Left ventricle myocardium inferior (tissue), 1 donor: ENCODE measurements at regions not wholly inside any gene's neighbourhood (a gene's known extent, or its start where the extent isn't known, plus 50 kb on each side); places are given as distances from the start of the nearest gene placed in this dataset.

Source experiments
- DNase-seq: peaks from one replicate; pipeline ENCODE4 v3.0.0-alpha.2; 2020
- H3K27ac ChIP-seq: fragments of 200-600 bp; replicated peaks from 2 replicates; pipeline ENCODE4 v1.8.0; 2021
- H3K27me3 ChIP-seq: fragments of 200-600 bp; 2 replicates; pipeline ENCODE4 v1.8.0; 2021; ENCODE audit warnings: low read depth
- H3K36me3 ChIP-seq: fragments of 200-600 bp; 2 replicates; pipeline ENCODE4 v1.8.0; 2021
- H3K4me1 ChIP-seq: fragments of 200-600 bp; 2 replicates; pipeline ENCODE4 v1.8.0; 2021
- H3K4me3 ChIP-seq: fragments of 200-600 bp; 2 replicates; pipeline ENCODE4 v1.8.0; 2021; ENCODE audit warnings: mild to moderate bottlenecking, moderate library complexity
- H3K9me3 ChIP-seq: fragments of 200-600 bp; replicated peaks from 2 replicates; pipeline ENCODE4 v1.8.0; 2021
- intact Hi-C: fragments of 100-400 bp; cut with micrococcal nuclease; formaldehyde crosslinking; loops from one replicate; pipeline ENCODE4 v1.11.0; 2022
- TF ChIP-seq, protein P1 (sequence below): fragments of 200-600 bp; IDR thresholded peaks from 2 replicates; pipeline ENCODE4 v1.8.0; 2021; ENCODE audit warnings: antibody characterized with exemption, mild to moderate bottlenecking, borderline replicate concordance
- donor health status: DM: no; HTN: yes; CAD: no; lungs with severe emphysema.

DNA sequence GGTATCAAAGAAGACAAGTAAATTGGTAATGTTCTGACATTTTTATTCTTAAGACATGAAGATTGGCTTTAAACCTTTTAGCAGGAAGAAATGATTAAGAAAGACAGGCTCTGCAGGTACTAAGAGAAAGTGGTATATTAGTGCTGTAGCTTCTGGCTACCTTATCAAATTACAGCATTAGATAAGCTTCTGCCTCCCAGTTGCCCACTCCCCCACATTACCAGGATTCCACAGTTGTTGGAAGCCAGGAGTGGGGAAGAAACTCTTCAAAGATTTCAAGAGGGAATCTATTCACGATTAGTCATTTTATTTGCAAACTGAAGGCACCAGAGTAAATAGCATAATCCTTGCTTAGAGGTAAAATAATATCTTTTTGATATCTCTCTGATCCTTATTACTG, 274.9 kb downstream of the LMO4 start:
- no peak for DNase-seq
- TF ChIP-seq, protein P1, sequence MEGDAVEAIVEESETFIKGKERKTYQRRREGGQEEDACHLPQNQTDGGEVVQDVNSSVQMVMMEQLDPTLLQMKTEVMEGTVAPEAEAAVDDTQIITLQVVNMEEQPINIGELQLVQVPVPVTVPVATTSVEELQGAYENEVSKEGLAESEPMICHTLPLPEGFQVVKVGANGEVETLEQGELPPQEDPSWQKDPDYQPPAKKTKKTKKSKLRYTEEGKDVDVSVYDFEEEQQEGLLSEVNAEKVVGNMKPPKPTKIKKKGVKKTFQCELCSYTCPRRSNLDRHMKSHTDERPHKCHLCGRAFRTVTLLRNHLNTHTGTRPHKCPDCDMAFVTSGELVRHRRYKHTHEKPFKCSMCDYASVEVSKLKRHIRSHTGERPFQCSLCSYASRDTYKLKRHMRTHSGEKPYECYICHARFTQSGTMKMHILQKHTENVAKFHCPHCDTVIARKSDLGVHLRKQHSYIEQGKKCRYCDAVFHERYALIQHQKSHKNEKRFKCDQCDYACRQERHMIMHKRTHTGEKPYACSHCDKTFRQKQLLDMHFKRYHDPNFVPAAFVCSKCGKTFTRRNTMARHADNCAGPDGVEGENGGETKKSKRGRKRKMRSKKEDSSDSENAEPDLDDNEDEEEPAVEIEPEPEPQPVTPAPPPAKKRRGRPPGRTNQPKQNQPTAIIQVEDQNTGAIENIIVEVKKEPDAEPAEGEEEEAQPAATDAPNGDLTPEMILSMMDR: no peak
- intact Hi-C loops: no loop called here

DNA sequence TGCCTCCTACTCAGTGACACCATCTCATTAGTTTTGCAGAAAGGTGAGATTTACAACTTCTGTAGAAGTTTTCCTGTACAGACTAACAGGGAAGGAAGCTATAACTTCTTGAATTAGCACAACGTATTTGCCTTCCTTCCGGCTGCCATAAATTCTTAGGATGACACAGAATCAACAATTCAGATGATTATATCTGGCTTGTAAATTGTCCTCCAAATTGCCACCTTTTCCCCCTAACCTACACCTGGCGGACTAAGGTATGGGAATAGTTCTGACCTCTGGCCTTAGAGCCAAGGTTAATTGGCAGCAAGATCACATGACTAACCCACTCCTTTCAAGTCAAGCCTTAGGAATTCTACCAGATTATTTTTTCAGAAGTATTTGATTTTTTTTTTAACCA, 284.3 kb downstream of the LMO4 start:
- Histone ChIP-seq H3K27me3 (no peaks in the 10 kb centered on the region), H3K4me1 (no peaks in the 10 kb centered on the region), H3K4me3 (no peak overlapping the region), H3K9me3 (no peaks in the 10 kb centered on the region), H3K36me3 (no peaks in the 10 kb centered on the region), H3K27ac (no peak overlapping the region)
- TF ChIP-seq, protein P1: no peak
- no peak for DNase-seq
- intact Hi-C loops: no loop called here

More for the DNA sequence above, 274.9 kb downstream of the LMO4 start:
- H3K27me3 ChIP-seq: peaks cover 7% of the 10 kb centered on the region
- peaks cover 20% of the 10 kb centered on the region for H3K9me3 ChIP-seq
- H3K27ac ChIP-seq: no peak overlapping the region
- no peaks in the 10 kb centered on the region for H3K36me3 ChIP-seq
- no peak overlapping the region for H3K4me3 ChIP-seq
- no peaks in the 10 kb centered on the region for H3K4me1 ChIP-seq

DNA sequence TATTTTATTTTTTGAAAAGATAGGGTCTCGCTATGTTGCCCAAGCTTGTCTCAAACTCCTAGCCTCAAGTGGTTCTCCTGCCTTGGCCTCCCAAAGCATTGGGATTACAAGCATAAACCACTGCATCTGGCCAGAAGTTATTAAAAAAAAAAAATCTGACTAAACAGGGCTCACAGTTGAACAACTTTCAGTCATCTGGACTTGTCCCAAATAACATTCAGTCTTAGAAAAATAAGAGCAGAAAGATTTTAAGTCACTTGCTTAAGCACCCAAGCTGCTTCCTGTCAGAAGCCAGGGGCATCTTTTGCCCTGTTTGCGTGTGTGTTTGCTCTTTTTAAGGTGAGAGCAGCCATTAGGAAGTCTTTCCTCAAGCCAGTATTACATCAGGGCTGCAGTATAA, 286.8 kb downstream of the LMO4 start:
- DNase-seq: no peak
- Histone ChIP-seq H3K36me3 (no peaks in the 10 kb centered on the region), H3K9me3 (peaks cover 11% of the 10 kb centered on the region), H3K27me3 (no peaks in the 10 kb centered on the region), H3K4me3 (no peak overlapping the region), H3K27ac (no peak overlapping the region), H3K4me1 (no peaks in the 10 kb centered on the region)
- intact Hi-C loops: no loop called here
- TF ChIP-seq, protein P1: no peak

DNA sequence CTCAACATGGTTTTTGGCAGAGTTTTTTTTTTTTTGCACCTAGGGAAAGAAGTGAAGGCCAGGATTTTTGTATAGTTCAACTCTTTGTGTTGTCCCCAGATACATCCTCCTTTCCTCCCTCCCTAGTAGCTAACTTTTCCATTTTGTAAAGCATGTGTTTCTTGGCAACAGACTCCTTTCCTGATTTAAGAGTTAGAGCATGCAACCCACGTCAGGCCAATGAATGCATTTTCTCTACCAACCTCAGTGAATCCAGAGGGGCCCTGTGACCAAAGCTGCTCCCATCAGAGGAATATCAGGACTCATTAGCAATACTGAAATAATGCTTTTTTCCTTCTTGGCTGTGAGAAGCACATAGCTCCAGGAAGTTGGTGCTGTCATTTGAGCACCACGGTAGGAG, 287.2 kb downstream of the LMO4 start:
- no peak for DNase-seq
- Histone ChIP-seq H3K4me3 (no peak overlapping the region), H3K4me1 (no peaks in the 10 kb centered on the region), H3K27me3 (no peaks in the 10 kb centered on the region), H3K27ac (no peak overlapping the region), H3K9me3 (peaks cover 11% of the 10 kb centered on the region), H3K36me3 (no peaks in the 10 kb centered on the region)
- TF ChIP-seq, protein P1: no peak
- intact Hi-C loops: no loop called here

DNA sequence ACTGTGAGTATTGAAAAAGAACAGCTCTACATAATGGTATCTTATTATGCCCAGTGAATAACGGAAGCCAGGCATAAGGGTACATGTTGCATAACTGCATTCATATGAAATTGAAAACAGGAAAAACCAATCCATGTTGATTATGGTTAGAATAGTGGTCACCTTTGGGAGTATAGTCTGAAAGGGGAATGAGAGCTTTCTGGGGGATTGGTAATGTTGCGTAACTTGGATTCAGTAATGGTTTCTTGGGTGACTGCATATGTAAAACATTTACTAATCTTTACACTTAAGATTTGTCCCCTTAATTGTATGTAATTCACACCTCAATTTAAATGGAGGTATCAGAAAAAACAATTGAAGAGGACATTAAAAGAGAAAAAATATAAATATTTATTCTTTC, 292.1 kb downstream of the LMO4 start:
- intact Hi-C loops: no loop called here
- no peak overlapping the region for H3K27ac ChIP-seq
- DNase-seq: no peak
- H3K27me3 ChIP-seq: no peaks in the 10 kb centered on the region
- TF ChIP-seq, protein P1: no peak
- H3K9me3 ChIP-seq: peaks cover 11% of the 10 kb centered on the region
- H3K4me3 ChIP-seq: no peak overlapping the region
- H3K36me3 ChIP-seq: no peaks in the 10 kb centered on the region
- no peaks in the 10 kb centered on the region for H3K4me1 ChIP-seq

DNA sequence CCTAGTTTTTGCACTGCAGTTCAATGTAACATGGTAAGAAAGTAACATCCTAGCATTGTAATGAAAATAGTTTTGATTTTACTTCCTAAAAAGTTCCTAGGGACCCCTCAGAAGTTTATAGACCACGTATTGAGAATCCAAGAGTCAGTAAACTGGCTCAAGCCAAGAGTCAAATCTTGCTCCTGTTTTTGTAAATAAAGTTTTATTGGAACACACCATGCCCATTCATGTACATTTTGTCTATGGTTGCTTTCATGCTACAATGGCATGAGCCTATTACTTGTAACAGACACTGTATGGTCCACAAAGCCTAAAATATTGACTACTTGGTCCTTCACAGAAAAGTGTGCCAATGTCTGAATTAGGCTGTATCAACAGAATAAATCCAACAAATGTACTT, 301.0 kb downstream of the LMO4 start:
- Histone ChIP-seq H3K4me1 (no peaks in the 10 kb centered on the region), H3K27me3 (no peaks in the 10 kb centered on the region), H3K36me3 (no peaks in the 10 kb centered on the region), H3K9me3 (peaks cover 5% of the 10 kb centered on the region), H3K4me3 (no peak overlapping the region), H3K27ac (no peak overlapping the region)
- TF ChIP-seq, protein P1: no peak
- intact Hi-C loops: no loop called here
- DNase-seq: no peak
